Natural killer cell (primary cell): ENCODE measurements at regions not wholly inside any gene's neighbourhood (a gene's known extent, or its start where the extent isn't known, plus 50 kb on each side); places are given as distances from the start of the nearest gene placed in this dataset.

Experiments
- ATAC-seq, 3 donors: fragments of 150-1000 bp in 2 of 3; fragments of 200-7000 bp in 1 of 3; cut with Tn5 transposase; 1 replicate in 1 of 3; 2 replicates in 2 of 3; pipeline ENCODE4 v1.10.0; 2021; ENCODE audit warnings: mild to moderate bottlenecking in 2 of 3, moderate library complexity in 2 of 3
- DNase-seq, 2 donors: peaks; one replicate each; pipeline versions ENCODE4 v3.0.0 to v3.0.0-alpha.2; 2013 to 2021; ENCODE audit warnings: mixed read lengths in 1 of 2
- H3K27ac ChIP-seq: one replicate; pipeline ENCODE4 v1.5.1; 2013; ENCODE audit warnings: mild to moderate bottlenecking, low read length
- H3K27me3 ChIP-seq: one replicate; pipeline ENCODE4 v1.6.1; 2013; ENCODE audit warnings: low read length; ENCODE audit not compliant: control insufficient read depth, insufficient read depth
- H3K36me3 ChIP-seq: one replicate; pipeline ENCODE4 v1.6.1; 2013; ENCODE audit warnings: low read length; ENCODE audit not compliant: control insufficient read depth, insufficient read depth
- H3K4me1 ChIP-seq: one replicate; pipeline ENCODE4 v1.6.1; 2013; ENCODE audit warnings: low read length; ENCODE audit not compliant: control insufficient read depth, insufficient read depth
- H3K4me3 ChIP-seq: one replicate; pipeline ENCODE4 v1.5.1; 2013; ENCODE audit warnings: low read length
- H3K9me3 ChIP-seq: one replicate; pipeline ENCODE4 v1.6.1; 2013; ENCODE audit warnings: low read length; ENCODE audit not compliant: control insufficient read depth, insufficient read depth
- H3K27ac Mint-ChIP-seq, 2 donors: one replicate each; pipeline ENCODE4 v1.8.0; 2022; ENCODE audit warnings: mild to moderate bottlenecking in 2 of 2, mixed read lengths in 2 of 2, moderate library complexity in 1 of 2
- H3K27me3 Mint-ChIP-seq, 2 donors: one replicate each; pipeline ENCODE4 v1.8.0; 2022; ENCODE audit warnings: low read depth in 2 of 2, mixed read lengths in 2 of 2
- H3K36me3 Mint-ChIP-seq: one replicate; pipeline ENCODE4 v1.8.0; 2022; ENCODE audit warnings: mixed read lengths
- H3K4me1 Mint-ChIP-seq, 2 donors: one replicate each; pipeline ENCODE4 v1.8.0; 2022; ENCODE audit warnings: mixed read lengths in 2 of 2
- H3K4me3 Mint-ChIP-seq: one replicate; pipeline ENCODE4 v1.8.0; 2022; ENCODE audit warnings: mild to moderate bottlenecking, moderate library complexity, mixed read lengths
- H3K9me3 Mint-ChIP-seq, 2 donors: one replicate each; pipeline ENCODE4 v1.8.0; 2022; ENCODE audit warnings: mixed read lengths in 2 of 2
- WGBS: methylation state at CpG from one replicate; pipeline ENCODE4 v1.1.7; 2013; ENCODE audit warnings: missing lambda C conversion rate; ENCODE audit not compliant: insufficient coverage; 5-methylcytosine and 5-hydroxymethylcytosine counted together
- intact Hi-C: fragments of 100-400 bp; cut with micrococcal nuclease; formaldehyde crosslinking; loops from one replicate; pipeline ENCODE4 v1.14.2; 2022
- TF ChIP-seq, protein P1 (sequence below): fragments of 200-600 bp; IDR thresholded peaks from one replicate; pipeline ENCODE4 v1.8.0; 2022; ENCODE audit warnings: antibody characterized with exemption

- intact Hi-C loops: no loop called here
- Mint-ChIP-seq H3K27me3 (no peaks in the 10 kb centered on the region), H3K4me1 (no peaks in the 10 kb centered on the region), H3K36me3 (no peaks in the 10 kb centered on the region), H3K27ac (no peak overlapping the region), H3K9me3 (no peaks in the 10 kb centered on the region), H3K4me3 (no peak overlapping the region)
- Histone ChIP-seq H3K27me3 (no peaks in the 10 kb centered on the region), H3K4me1 (no peaks in the 10 kb centered on the region), H3K36me3 (no peaks in the 10 kb centered on the region), H3K9me3 (no peaks in the 10 kb centered on the region), H3K27ac (no peak overlapping the region), H3K4me3 (no peak overlapping the region)
- no peak for DNase-seq
- WGBS: 91% methylated on average over 5 of the region's 5 CpGs
- TF ChIP-seq, protein P1, sequence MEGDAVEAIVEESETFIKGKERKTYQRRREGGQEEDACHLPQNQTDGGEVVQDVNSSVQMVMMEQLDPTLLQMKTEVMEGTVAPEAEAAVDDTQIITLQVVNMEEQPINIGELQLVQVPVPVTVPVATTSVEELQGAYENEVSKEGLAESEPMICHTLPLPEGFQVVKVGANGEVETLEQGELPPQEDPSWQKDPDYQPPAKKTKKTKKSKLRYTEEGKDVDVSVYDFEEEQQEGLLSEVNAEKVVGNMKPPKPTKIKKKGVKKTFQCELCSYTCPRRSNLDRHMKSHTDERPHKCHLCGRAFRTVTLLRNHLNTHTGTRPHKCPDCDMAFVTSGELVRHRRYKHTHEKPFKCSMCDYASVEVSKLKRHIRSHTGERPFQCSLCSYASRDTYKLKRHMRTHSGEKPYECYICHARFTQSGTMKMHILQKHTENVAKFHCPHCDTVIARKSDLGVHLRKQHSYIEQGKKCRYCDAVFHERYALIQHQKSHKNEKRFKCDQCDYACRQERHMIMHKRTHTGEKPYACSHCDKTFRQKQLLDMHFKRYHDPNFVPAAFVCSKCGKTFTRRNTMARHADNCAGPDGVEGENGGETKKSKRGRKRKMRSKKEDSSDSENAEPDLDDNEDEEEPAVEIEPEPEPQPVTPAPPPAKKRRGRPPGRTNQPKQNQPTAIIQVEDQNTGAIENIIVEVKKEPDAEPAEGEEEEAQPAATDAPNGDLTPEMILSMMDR: no peak
- ATAC-seq: no peak
These were observed 147.0 kb downstream of the CAVIN4 start for GRCh38 chr9:100724886-100725285.

- intact Hi-C loops: no loop called here
- DNase-seq (no peak), ATAC-seq (no peak)
- H3K27me3 ChIP-seq: no peaks in the 10 kb centered on the region
- no peak overlapping the region for H3K27ac ChIP-seq
- TF ChIP-seq, protein P1: no peak
- no peaks in the 10 kb centered on the region for H3K27me3 Mint-ChIP-seq
- no peak overlapping the region for H3K4me3 Mint-ChIP-seq
- H3K36me3 ChIP-seq: no peaks in the 10 kb centered on the region
- H3K27ac Mint-ChIP-seq: no peak overlapping the region
- H3K4me1 Mint-ChIP-seq: no peaks in the 10 kb centered on the region
- H3K4me3 ChIP-seq: no peak overlapping the region
- H3K9me3 Mint-ChIP-seq: no peaks in the 10 kb centered on the region
- H3K9me3 ChIP-seq: no peaks in the 10 kb centered on the region
- H3K4me1 ChIP-seq: no peaks in the 10 kb centered on the region
- no peaks in the 10 kb centered on the region for H3K36me3 Mint-ChIP-seq
- 80% methylated on average over 1 of the region's 3 CpGs for WGBS
These were observed 147.5 kb downstream of the CAVIN4 start for GRCh38 chr9:100725371-100725770.

DNA sequence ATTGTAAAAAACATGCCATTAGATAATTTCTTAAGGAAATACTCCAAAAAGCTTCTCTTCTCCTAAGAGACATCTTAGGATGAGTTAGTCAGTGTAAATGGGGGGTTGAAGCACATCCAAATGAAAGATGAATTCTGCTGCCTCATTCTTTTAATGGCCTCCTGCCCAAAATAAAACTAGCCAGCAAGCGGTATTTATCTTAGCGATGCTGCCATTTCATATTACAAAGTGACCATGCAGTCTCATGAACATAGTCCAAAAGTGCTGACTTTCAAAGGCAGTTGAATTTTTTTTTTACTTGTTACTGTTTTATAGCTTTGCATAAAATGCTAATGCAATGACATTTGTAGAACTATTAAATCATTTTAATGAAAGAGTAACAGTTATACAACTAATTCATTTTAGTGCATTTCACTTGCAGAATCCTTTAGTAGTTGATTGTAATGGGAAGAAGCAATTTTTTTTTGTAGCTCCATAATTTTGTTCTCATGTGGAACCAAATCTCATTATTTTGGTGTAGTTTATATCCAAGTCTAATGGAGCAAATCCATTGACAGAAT, 151.5 kb downstream of the CAVIN4 start:
- H3K4me1 ChIP-seq: no peaks in the 10 kb centered on the region
- H3K36me3 Mint-ChIP-seq: no peaks in the 10 kb centered on the region
- no peak overlapping the region for H3K4me3 ChIP-seq
- no peaks in the 10 kb centered on the region for H3K4me1 Mint-ChIP-seq
- no peak overlapping the region for H3K27ac ChIP-seq
- 92% methylated on average over 2 of the region's 2 CpGs for WGBS
- DNase-seq: no peak
- no peak for ATAC-seq
- intact Hi-C loops: no loop called here
- H3K36me3 ChIP-seq: no peaks in the 10 kb centered on the region
- no peaks in the 10 kb centered on the region for H3K9me3 ChIP-seq
- peaks cover 0 to 2% of the 10 kb centered on the region in 2 donors for H3K9me3 Mint-ChIP-seq
- H3K27me3 Mint-ChIP-seq: no peaks in the 10 kb centered on the region
- no peak overlapping the region for H3K4me3 Mint-ChIP-seq
- no peak overlapping the region for H3K27ac Mint-ChIP-seq
- H3K27me3 ChIP-seq: no peaks in the 10 kb centered on the region
- TF ChIP-seq, protein P1: no peak

- no peaks in the 10 kb centered on the region for H3K36me3 Mint-ChIP-seq
- H3K27me3 Mint-ChIP-seq: no peaks in the 10 kb centered on the region
- TF ChIP-seq, protein P1: no peak
- H3K4me1 Mint-ChIP-seq: no peaks in the 10 kb centered on the region
- no peak overlapping the region for H3K4me3 Mint-ChIP-seq
- H3K27ac Mint-ChIP-seq: no peak overlapping the region
- no peaks in the 10 kb centered on the region for H3K9me3 ChIP-seq
- H3K27me3 ChIP-seq: no peaks in the 10 kb centered on the region
- no peaks in the 10 kb centered on the region for H3K4me1 ChIP-seq
- no peaks in the 10 kb centered on the region for H3K36me3 ChIP-seq
- H3K27ac ChIP-seq: no peak overlapping the region
- DNase-seq (no peak), ATAC-seq (no peak)
- no peak overlapping the region for H3K4me3 ChIP-seq
- intact Hi-C loops: no loop called here
- H3K9me3 Mint-ChIP-seq: peaks cover 4% of the 10 kb centered on the region in 2 donors
- 85% methylated on average over 2 of the region's 2 CpGs for WGBS
These were observed 152.2 kb downstream of the CAVIN4 start for GRCh38 chr9:100730086-100730485.
